ENCODE measurements at regions not wholly inside any gene's neighbourhood (a gene's known extent, or its start where the extent isn't known, plus 50 kb on each side); places are given as distances from the start of the nearest gene placed in this dataset.

DNA sequence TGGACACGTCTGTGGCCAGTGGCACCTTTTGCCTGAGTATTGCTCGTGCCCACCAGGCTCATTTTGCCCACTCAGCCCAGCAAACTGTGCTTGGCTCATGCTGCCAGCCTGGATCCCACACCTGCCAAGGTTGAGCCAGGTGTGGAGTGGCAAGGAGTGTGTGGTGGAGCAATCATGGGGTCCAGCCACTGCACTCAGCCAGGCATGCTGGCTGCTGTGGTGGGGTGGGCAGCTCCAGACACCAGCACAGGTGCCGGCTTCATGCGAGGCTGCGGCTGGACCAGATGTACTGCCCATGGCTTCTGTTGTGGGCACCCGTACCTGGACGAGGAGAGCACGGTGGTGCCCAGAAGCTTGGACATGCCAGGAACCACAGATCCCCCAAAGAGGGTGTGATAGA lies 364.1 kb downstream of the TMEM38B start:
- TF ChIP-seq, protein P1, sequence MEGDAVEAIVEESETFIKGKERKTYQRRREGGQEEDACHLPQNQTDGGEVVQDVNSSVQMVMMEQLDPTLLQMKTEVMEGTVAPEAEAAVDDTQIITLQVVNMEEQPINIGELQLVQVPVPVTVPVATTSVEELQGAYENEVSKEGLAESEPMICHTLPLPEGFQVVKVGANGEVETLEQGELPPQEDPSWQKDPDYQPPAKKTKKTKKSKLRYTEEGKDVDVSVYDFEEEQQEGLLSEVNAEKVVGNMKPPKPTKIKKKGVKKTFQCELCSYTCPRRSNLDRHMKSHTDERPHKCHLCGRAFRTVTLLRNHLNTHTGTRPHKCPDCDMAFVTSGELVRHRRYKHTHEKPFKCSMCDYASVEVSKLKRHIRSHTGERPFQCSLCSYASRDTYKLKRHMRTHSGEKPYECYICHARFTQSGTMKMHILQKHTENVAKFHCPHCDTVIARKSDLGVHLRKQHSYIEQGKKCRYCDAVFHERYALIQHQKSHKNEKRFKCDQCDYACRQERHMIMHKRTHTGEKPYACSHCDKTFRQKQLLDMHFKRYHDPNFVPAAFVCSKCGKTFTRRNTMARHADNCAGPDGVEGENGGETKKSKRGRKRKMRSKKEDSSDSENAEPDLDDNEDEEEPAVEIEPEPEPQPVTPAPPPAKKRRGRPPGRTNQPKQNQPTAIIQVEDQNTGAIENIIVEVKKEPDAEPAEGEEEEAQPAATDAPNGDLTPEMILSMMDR (IDR thresholded peaks at IDR 0.05; ENCODE audit: control insufficient read depth, extremely low read depth, insufficient read depth), result no peak
- no peak overlapping the region for H3K4me3 ChIP-seq (ENCODE audit: low read depth, low read length)
- no peak for DNase-seq (ENCODE audit: low read depth)

DNA sequence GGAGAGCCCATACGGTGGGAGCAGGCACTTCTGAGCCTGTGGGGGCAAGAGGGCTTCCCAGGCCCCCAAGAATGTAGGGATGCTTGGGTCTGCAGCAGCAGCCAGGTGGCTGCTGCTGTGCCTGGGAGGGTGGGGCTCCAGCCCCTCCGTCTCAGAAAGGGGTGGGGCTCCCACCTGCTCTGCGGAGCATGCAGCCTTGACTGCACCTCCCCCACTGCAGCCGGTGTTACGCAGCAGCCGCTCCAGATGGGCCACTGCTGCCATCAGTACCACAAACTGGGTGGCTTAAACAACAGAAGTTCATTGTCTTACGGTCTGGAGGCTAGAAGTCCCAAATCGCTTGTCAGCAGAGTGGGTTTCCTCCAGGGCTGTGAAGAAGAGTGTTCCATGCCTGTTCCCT lies 365.5 kb downstream of the TMEM38B start:
- no peak for DNase-seq (ENCODE audit: low read depth)
- TF ChIP-seq, protein P1 (IDR thresholded peaks at IDR 0.05; ENCODE audit: control insufficient read depth, extremely low read depth, insufficient read depth), result no peak
- no peak overlapping the region for H3K4me3 ChIP-seq (ENCODE audit: low read depth, low read length)

DNA sequence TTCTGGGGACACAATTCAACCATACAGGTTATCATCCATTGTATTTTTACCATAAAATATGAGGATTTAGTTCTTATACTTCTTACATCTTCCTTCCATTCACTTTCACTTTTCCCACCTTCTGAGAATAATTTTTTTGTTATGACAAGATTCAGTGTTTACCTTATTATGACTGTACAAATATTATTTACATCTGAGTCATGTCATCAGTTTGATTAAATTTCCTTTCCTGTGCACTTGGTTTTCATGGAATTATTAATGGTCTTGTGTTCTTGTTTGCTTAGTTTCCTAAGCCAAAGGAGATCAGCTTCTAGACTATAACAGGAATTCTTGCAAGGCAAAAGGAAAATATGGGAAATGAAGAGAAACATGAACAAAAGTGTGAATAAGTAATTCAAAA lies 366.5 kb downstream of the TMEM38B start:
- TF ChIP-seq, protein P1 (IDR thresholded peaks at IDR 0.05; ENCODE audit: control insufficient read depth, extremely low read depth, insufficient read depth), result no peak
- DNase-seq (ENCODE audit: low read depth), result no peak
- no peak overlapping the region for H3K4me3 ChIP-seq (ENCODE audit: low read depth, low read length)

DNA sequence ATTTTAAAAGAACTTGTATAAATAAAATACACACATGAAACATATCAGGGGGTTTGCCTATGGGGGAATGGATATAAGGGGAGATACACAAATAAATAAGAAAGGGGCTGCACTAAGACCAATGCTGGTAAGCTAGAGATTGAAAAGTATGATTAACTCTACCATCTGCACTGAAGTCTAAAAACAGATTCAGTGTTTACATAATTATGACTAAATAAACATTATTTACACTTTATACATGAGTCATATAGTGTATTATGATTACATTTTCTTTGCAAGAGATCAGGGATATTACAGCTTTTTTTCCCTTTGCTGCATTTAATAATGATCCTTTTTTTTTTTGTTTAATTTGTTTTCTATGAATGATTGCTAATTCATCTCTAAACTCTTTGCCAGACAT lies 367.9 kb downstream of the TMEM38B start:
- no peak overlapping the region for H3K4me3 ChIP-seq (ENCODE audit: low read depth, low read length)
- TF ChIP-seq, protein P1 (IDR thresholded peaks at IDR 0.05; ENCODE audit: control insufficient read depth, extremely low read depth, insufficient read depth), result no peak
- no peak for DNase-seq (ENCODE audit: low read depth)

DNA sequence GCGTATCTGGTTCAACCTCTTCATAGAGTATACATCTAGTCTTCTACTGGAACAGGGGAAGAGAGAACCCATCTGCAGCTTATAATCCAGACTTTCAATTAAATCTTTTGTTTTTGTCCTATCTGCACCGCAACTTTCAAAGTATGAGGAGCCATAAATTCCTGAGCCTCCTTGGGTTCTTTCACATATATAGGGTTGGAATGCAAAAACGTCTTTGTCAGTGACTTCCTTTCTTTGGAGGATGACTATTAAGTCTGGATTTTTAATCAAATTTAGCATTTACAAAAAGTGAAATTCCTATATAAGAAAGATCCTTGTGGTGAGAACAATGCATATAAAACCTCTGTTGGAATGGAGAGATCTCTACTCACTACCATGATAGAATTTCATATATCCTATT lies 370.8 kb downstream of the TMEM38B start:
- TF ChIP-seq, protein P1 (IDR thresholded peaks at IDR 0.05; ENCODE audit: control insufficient read depth, extremely low read depth, insufficient read depth), result no peak
- DNase-seq (ENCODE audit: low read depth), result no peak
- no peak overlapping the region for H3K4me3 ChIP-seq (ENCODE audit: low read depth, low read length)

DNA sequence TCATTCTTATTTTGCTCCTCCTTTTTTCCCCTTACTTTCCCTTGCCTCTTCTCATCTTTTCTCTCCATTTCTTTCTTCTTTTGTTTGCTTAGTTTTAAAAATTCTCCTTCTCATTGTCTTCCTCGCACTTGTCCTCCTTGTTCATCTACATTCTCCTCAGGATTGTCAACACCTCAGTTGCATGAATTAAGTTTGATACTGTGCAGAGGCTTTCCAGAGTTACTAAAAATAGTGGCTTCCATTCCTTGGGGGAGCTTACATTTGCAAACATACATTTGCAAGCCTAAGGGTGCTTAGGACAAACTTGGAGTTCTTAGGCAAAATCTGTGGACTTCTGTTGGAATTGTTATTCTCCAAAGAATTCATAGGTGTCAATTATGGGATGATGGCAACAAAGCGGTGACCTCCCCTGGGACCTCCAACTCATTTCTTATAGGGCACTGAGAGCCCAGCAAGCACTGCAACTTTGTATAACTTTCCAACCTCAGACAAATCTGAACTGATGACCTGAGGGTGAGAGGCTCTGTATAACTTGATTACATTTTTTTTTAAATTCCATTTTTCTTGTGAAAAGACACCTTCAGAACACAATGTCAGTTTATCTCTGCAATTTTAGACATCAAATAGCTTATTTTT lies 371.4 kb downstream of the TMEM38B start:
- TF ChIP-seq, protein P1 (IDR thresholded peaks at IDR 0.05; ENCODE audit: control insufficient read depth, extremely low read depth, insufficient read depth), result no peak
- no peak for DNase-seq (ENCODE audit: low read depth)
- H3K4me3 ChIP-seq (ENCODE audit: low read depth, low read length), result no peak overlapping the region

DNA sequence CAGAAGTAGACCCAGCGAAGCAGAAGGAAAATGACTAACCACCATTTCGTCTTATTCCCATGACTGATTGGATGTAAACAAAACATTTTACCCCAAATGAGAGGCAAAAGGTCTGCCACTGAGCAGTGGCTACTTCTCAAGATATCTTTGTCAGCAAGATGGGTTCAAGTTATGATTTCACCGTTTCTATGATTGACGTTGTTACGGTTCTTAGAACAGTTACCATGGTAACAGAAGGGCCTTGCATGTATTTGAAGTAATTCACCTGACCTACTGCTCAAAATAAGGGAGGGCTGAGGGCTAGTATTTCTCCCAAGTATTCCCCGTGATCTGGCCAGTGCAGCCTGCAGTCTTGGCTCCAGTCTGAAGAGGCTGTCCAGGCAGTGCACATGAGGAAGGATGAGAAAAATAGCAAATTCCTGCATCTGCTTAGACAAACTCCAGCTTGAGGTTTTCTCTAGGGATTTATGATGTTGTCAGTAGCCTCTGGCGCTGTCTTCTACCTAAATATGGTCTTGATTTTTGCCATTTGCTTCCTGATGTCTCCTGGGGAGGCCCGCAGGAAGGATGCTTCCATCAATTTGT lies 372.7 kb downstream of the TMEM38B start:
- no peak for DNase-seq (ENCODE audit: low read depth)
- H3K4me3 ChIP-seq (ENCODE audit: low read depth, low read length), result no peak overlapping the region
- TF ChIP-seq, protein P1 (IDR thresholded peaks at IDR 0.05; ENCODE audit: control insufficient read depth, extremely low read depth, insufficient read depth), result no peak

Measured in LNCaP clone FGC (cell line).